ENCODE measurements at regions not wholly inside any gene's neighbourhood (a gene's known extent, or its start where the extent isn't known, plus 50 kb on each side); places are given as distances from the start of the nearest gene placed in this dataset.

GRCh38 chr2:120612471-120612870 lies 123.2 kb upstream of the GLI2 start:
- TF ChIP-seq EZH2 (IDR thresholded peaks at IDR 0.05; ENCODE audit: borderline replicate concordance, low read length) (no peak), CTCF (IDR thresholded peaks at IDR 0.05; ENCODE audit: low read length) (no peak)

Data from OCI-LY1 (cell line).